GM10248 (cell line): ENCODE measurements at regions not wholly inside any gene's neighbourhood (a gene's known extent, or its start where the extent isn't known, plus 50 kb on each side); places are given as distances from the start of the nearest gene placed in this dataset.

Experiments used
- CTCF ChIA-PET: fragments of 300-600 bp; sonication (Branson Sonifier 250); formaldehyde crosslinking; extraction: SDS; loops from one replicate; lab custom pipeline; 2021; ENCODE audit warnings: antibody characterized with exemption; lab: Yijun Ruan, JAX
- POLR2A ChIA-PET: fragments of 350-650 bp; sonication (Branson Sonifier 250); formaldehyde crosslinking; extraction: SDS; loops from one replicate; lab custom pipeline; 2020; ENCODE audit warnings: antibody characterized with exemption; lab: Yijun Ruan, JAX
- DNase-seq: peaks from one replicate; pipeline ENCODE4 v3.0.0; 2012; ENCODE audit errors: extremely low spot score
- CTCF ChIP-seq: IDR thresholded peaks from 2 replicates; pipeline ENCODE4 v1.5.1; 2012; ENCODE audit warnings: mild to moderate bottlenecking, low read depth; ENCODE audit errors: extremely low read depth, missing control alignments, control extremely low read depth

DNA sequence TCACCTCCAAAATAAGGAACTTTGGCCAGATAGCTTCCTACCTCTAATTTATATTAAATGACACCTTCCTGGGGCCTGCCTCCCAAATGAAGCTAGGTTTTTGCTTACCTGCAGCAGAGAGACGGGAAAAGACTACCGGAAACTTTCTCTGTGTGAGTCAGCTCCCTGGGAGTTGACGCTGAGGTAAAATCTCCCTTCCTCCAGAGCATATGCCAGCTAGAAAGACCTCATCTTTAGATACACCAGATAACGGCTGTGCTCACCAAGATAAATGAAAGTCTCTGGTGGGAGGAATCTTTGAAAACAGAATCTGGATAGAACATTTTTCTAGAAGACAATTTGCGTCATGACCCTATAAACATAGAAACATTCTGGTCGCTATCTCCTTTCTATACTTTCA lies 99.7 kb upstream of the RFX8 start:
- CTCF ChIA-PET: no interaction called here
- TF ChIP-seq CTCF: no peak
- POLR2A ChIA-PET: no interaction called here
- DNase-seq: no peak

DNA sequence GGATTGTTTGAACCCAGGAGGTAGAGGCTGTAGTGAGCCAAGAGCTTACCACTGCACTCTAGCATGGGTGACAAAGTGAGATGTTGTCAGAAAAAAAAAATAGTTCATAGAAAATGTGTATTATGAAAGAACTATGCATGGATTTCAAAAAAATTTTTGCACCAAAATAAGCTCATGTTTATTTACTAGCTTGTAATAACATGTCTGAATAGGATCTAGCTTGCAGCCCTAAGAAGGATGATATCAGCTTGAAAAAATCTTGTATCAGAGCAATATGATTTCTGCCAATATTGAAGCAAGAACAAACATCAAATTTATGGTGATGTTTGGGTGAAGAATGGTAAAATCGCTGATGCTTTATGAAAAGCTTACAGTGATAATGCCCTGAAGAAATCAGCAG lies 97.0 kb upstream of the RFX8 start:
- no peak for DNase-seq
- ChIA-PET CTCF (interaction anchor here (0.8 to 1.5 kb wide), 2 partner anchors 13 to 121 kb away, joined by 3 to 4 read pairs; no protein-coding TSS in a partner anchor), POLR2A (no interaction called here)
- TF ChIP-seq CTCF: no peak

DNA sequence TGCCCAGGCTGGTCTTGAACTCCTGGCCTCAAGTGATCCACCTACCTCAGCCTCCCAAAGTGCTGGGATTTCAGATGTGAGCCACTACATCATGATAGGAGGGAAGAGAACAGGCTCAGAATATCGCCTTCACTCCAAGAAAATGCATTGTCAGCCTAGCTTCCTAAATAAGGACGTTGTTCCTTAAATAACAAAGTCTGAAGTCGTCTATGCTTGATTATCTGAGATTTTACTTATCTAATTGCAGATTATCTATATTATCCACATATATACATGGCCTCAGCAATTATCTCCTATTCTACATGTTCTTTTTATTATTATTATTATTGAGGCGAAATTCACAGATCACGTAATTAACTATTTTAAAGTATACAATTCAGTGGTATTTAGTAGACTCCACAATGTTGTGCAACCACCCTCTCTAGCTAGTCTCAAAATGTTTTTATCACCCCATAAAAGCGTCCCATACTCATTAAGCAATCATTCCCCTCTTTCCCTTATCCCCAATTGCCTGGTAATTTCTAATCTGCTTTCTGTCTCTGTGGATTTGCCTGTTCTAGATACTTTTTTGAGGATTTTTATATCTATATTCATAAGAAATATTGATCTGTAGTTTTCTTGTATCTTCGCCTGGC lies 95.1 kb upstream of the RFX8 start:
- POLR2A ChIA-PET: no interaction called here
- CTCF ChIA-PET: no interaction called here
- no peak for TF ChIP-seq CTCF
- DNase-seq: no peak

DNA sequence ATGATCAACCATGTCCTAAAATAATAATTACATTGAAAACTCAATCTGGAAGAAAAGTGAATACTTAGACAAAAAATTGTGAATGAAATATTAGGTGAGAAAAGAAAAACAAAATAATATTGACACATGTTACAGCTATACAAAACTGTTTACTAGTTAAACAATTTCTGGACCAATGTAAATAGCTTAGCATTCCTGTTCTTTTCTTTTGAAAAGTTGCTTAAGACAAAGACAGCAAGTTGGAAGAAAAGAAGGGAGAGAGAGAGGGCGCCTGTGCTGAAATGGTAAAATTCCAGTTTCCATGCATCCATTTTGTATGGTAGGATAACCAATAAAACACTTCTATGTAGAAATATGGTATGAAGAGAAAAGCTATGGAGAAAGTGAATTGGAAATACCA lies 94.1 kb upstream of the RFX8 start:
- no peak for DNase-seq
- no peak for TF ChIP-seq CTCF
- ChIA-PET POLR2A (no interaction called here), CTCF (interaction anchor here (1.4 kb wide), 1 partner anchor 14 kb away, joined by 3 read pairs; no protein-coding TSS in a partner anchor)

- no peak for TF ChIP-seq CTCF
- ChIA-PET CTCF (no interaction called here), POLR2A (no interaction called here)
- no peak for DNase-seq
Observed at GRCh38 chr2:101566632-101567228, 91.8 kb upstream of the RFX8 start.

DNA sequence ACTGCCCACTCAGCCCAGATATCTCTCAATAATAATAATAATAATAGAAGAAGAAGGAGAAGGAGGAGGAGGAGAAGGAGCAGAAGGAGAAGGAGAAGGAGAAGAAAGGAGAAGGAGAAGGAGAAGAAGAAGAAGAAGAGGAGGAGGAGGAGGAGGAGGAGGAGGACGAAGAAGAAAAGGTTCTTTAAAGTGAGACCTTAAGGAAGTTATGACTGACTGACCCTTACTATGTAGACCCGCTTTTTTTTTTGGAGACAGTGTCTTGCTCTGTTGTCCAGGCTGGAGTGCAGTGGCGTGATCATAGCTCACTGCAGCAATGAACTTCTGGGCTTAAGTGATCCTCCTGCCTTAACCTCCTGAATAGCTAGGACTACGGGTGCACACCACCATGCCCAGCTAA lies 88.9 kb upstream of the RFX8 start:
- ChIA-PET CTCF (no interaction called here), POLR2A (no interaction called here)
- no peak for TF ChIP-seq CTCF
- no peak for DNase-seq
